ENCODE measurements at regions not wholly inside any gene's neighbourhood (a gene's known extent, or its start where the extent isn't known, plus 50 kb on each side); places are given as distances from the start of the nearest gene placed in this dataset.

- no peaks in the 10 kb centered on the region for H4K20me1 ChIP-seq (ENCODE audit: insufficient read depth, low read length)
- BruUV-seq (replicated peaks) = no TSS peak
- H3K36me3 ChIP-seq (ENCODE audit: insufficient read depth, low read length) = no peaks in the 10 kb centered on the region
- H2AFZ ChIP-seq (ENCODE audit: low read length) = no peak overlapping the region
- H3K4me3 ChIP-seq (ENCODE audit: low read depth, low read length, poor library complexity, severe bottlenecking) = no peak overlapping the region
- CTCF ChIA-PET (ENCODE audit: unreplicated experiment) = no interaction called here
- no peaks in the 10 kb centered on the region for H3K9me2 ChIP-seq (ENCODE audit: insufficient read depth, low read length)
- no peak for DNase-seq (ENCODE audit: low spot score)
- no peak overlapping the region for H3K4me2 ChIP-seq (ENCODE audit: low read length)
- H3K4me1 ChIP-seq (ENCODE audit: insufficient read depth, low read length, poor library complexity, severe bottlenecking) = no peaks in the 10 kb centered on the region
- H3K27ac ChIP-seq (ENCODE audit: low read depth, low read length, poor library complexity, severe bottlenecking) = no peak overlapping the region
- POLR2A ChIA-PET = no interaction called here
- TF ChIP-seq, protein P1, sequence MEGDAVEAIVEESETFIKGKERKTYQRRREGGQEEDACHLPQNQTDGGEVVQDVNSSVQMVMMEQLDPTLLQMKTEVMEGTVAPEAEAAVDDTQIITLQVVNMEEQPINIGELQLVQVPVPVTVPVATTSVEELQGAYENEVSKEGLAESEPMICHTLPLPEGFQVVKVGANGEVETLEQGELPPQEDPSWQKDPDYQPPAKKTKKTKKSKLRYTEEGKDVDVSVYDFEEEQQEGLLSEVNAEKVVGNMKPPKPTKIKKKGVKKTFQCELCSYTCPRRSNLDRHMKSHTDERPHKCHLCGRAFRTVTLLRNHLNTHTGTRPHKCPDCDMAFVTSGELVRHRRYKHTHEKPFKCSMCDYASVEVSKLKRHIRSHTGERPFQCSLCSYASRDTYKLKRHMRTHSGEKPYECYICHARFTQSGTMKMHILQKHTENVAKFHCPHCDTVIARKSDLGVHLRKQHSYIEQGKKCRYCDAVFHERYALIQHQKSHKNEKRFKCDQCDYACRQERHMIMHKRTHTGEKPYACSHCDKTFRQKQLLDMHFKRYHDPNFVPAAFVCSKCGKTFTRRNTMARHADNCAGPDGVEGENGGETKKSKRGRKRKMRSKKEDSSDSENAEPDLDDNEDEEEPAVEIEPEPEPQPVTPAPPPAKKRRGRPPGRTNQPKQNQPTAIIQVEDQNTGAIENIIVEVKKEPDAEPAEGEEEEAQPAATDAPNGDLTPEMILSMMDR (conservative IDR thresholded peaks at IDR 0.05; ENCODE audit: low read length) = no peak
- no peak for TF ChIP-seq EZH2phosphoT487 (IDR thresholded peaks at IDR 0.05; ENCODE audit: borderline replicate concordance, low read depth, low read length)
- intact Hi-C loops (cut with micrococcal nuclease; ENCODE audit: unreplicated experiment) = no loop called here
- H3K79me2 ChIP-seq (ENCODE audit: insufficient read depth, low read depth, low read length) = no peaks in the 10 kb centered on the region
- no peaks in the 10 kb centered on the region for H3K9me3 ChIP-seq (ENCODE audit: low read length)
Observed at GRCh38 chr4:58760100-58760499, 1649.9 kb upstream of the IGFBP7 start.

- no peak overlapping the region for H3K27ac ChIP-seq (ENCODE audit: low read depth, low read length, poor library complexity, severe bottlenecking)
- no peaks in the 10 kb centered on the region for H3K4me1 ChIP-seq (ENCODE audit: insufficient read depth, low read length, poor library complexity, severe bottlenecking)
- H2AFZ ChIP-seq (ENCODE audit: low read length) = no peak overlapping the region
- CTCF ChIA-PET (ENCODE audit: unreplicated experiment) = no interaction called here
- H3K79me2 ChIP-seq (ENCODE audit: insufficient read depth, low read depth, low read length) = no peaks in the 10 kb centered on the region
- no TSS peak for BruUV-seq (replicated peaks)
- POLR2A ChIA-PET = no interaction called here
- H3K4me2 ChIP-seq (ENCODE audit: low read length) = no peak overlapping the region
- no peaks in the 10 kb centered on the region for H4K20me1 ChIP-seq (ENCODE audit: insufficient read depth, low read length)
- intact Hi-C loops (cut with micrococcal nuclease; ENCODE audit: unreplicated experiment) = no loop called here
- TF ChIP-seq, protein P1 (conservative IDR thresholded peaks at IDR 0.05; ENCODE audit: low read length) = no peak
- TF ChIP-seq EZH2phosphoT487 (IDR thresholded peaks at IDR 0.05; ENCODE audit: borderline replicate concordance, low read depth, low read length) = no peak
- H3K36me3 ChIP-seq (ENCODE audit: insufficient read depth, low read length) = no peaks in the 10 kb centered on the region
- H3K9me3 ChIP-seq (ENCODE audit: low read length) = no peaks in the 10 kb centered on the region
- no peak for DNase-seq (ENCODE audit: low spot score)
- H3K4me3 ChIP-seq (ENCODE audit: low read depth, low read length, poor library complexity, severe bottlenecking) = no peak overlapping the region
- no peaks in the 10 kb centered on the region for H3K9me2 ChIP-seq (ENCODE audit: insufficient read depth, low read length)
Observed at GRCh38 chr4:58749206-58749605, 1639.0 kb upstream of the IGFBP7 start.

- POLR2A ChIA-PET = no interaction called here
Observed at GRCh38 chr4:58740897-58741296, 1630.7 kb upstream of the IGFBP7 start.

More at GRCh38 chr4:58740897-58741296, 1630.7 kb upstream of the IGFBP7 start:
- H3K36me3 ChIP-seq (ENCODE audit: insufficient read depth, low read length) = no peaks in the 10 kb centered on the region
- no peaks in the 10 kb centered on the region for H3K9me3 ChIP-seq (ENCODE audit: low read length)
- TF ChIP-seq, protein P1 (conservative IDR thresholded peaks at IDR 0.05; ENCODE audit: low read length) = no peak
- TF ChIP-seq EZH2phosphoT487 (IDR thresholded peaks at IDR 0.05; ENCODE audit: borderline replicate concordance, low read depth, low read length) = no peak
- no peak overlapping the region for H2AFZ ChIP-seq (ENCODE audit: low read length)
- H3K4me1 ChIP-seq (ENCODE audit: insufficient read depth, low read length, poor library complexity, severe bottlenecking) = no peaks in the 10 kb centered on the region
- BruUV-seq (replicated peaks) = no TSS peak
- intact Hi-C loops (cut with micrococcal nuclease; ENCODE audit: unreplicated experiment) = no loop called here
- CTCF ChIA-PET (ENCODE audit: unreplicated experiment) = no interaction called here
- H3K9me2 ChIP-seq (ENCODE audit: insufficient read depth, low read length) = no peaks in the 10 kb centered on the region
- H3K4me2 ChIP-seq (ENCODE audit: low read length) = no peak overlapping the region
- H3K79me2 ChIP-seq (ENCODE audit: insufficient read depth, low read depth, low read length) = no peaks in the 10 kb centered on the region
- no peaks in the 10 kb centered on the region for H4K20me1 ChIP-seq (ENCODE audit: insufficient read depth, low read length)
- H3K4me3 ChIP-seq (ENCODE audit: low read depth, low read length, poor library complexity, severe bottlenecking) = no peak overlapping the region
- no peak for DNase-seq (ENCODE audit: low spot score)
- no peak overlapping the region for H3K27ac ChIP-seq (ENCODE audit: low read depth, low read length, poor library complexity, severe bottlenecking)
